Activated CD4-positive, alpha-beta memory T cell treated with anti-CD3 and anti-CD28 coated beads for 36 hours (primary cell): ENCODE measurements at regions not wholly inside any gene's neighbourhood (a gene's known extent, or its start where the extent isn't known, plus 50 kb on each side); places are given as distances from the start of the nearest gene placed in this dataset.

ENCODE experiments used
- CTCF ChIA-PET: fragments of 350-600 bp; sonication (Branson Sonifier 250); formaldehyde crosslinking; loops from one replicate; lab custom pipeline; 2021; ENCODE audit warnings: antibody characterized with exemption, inconsistent platforms; lab: Charles Lee
- POLR2A ChIA-PET: fragments of 350-600 bp; sonication (Branson Sonifier 250); formaldehyde crosslinking; loops from one replicate; lab custom pipeline; 2021; ENCODE audit warnings: antibody characterized with exemption; lab: Charles Lee
- DNase-seq: peaks from one replicate; pipeline ENCODE4 v3.0.0-alpha.2; 2020
- H3K27ac Mint-ChIP-seq: one replicate; pipeline ENCODE4 v1.8.0; 2021; ENCODE audit warnings: mixed read lengths
- H3K27me3 Mint-ChIP-seq: one replicate; pipeline ENCODE4 v1.8.0; 2021; ENCODE audit warnings: mixed read lengths
- H3K36me3 Mint-ChIP-seq: one replicate; pipeline ENCODE4 v1.8.0; 2021; ENCODE audit warnings: mixed read lengths
- H3K4me1 Mint-ChIP-seq: one replicate; pipeline ENCODE4 v1.8.0; 2021; ENCODE audit warnings: low read depth, mixed read lengths
- H3K4me3 Mint-ChIP-seq: one replicate; pipeline ENCODE4 v1.8.0; 2021; ENCODE audit warnings: mild to moderate bottlenecking, mixed read lengths
- H3K9me3 Mint-ChIP-seq: one replicate; pipeline ENCODE4 v1.8.0; 2021; ENCODE audit warnings: mixed read lengths
- intact Hi-C: fragments of 100-400 bp; cut with micrococcal nuclease; formaldehyde crosslinking; loops from one replicate; pipeline ENCODE4 v1.15.1; 2023

- Mint-ChIP-seq H3K9me3 (no peaks in the 10 kb centered on the region), H3K27me3 (no peaks in the 10 kb centered on the region), H3K36me3 (no peaks in the 10 kb centered on the region), H3K27ac (no peak overlapping the region), H3K4me1 (no peaks in the 10 kb centered on the region), H3K4me3 (no peak overlapping the region)
- ChIA-PET POLR2A (no interaction called here), CTCF (interaction anchor here (1.7 kb wide), 1 partner anchor 11 kb away, joined by 7 read pairs; no protein-coding TSS in a partner anchor)
- DNase-seq: no peak
- intact Hi-C loops: no loop called here
Measured at GRCh38 chr7:11221984-11222383, 248.3 kb downstream of the PHF14 start.

- H3K4me1 Mint-ChIP-seq: peaks cover 2% of the 10 kb centered on the region
- no peak overlapping the region for H3K27ac Mint-ChIP-seq
- H3K36me3 Mint-ChIP-seq: no peaks in the 10 kb centered on the region
- no peak for DNase-seq
- intact Hi-C loops: no loop called here
- H3K4me3 Mint-ChIP-seq: no peak overlapping the region
- H3K9me3 Mint-ChIP-seq: no peaks in the 10 kb centered on the region
- H3K27me3 Mint-ChIP-seq: peaks cover 2% of the 10 kb centered on the region
- POLR2A ChIA-PET: no interaction called here
- CTCF ChIA-PET: interaction anchor here (1.0 kb wide), 1 partner anchor 11 kb away, joined by 3 read pairs; no protein-coding TSS in a partner anchor
Measured at GRCh38 chr7:11224535-11224934, 250.9 kb downstream of the PHF14 start.

- DNase-seq: no peak
- peaks cover 2% of the 10 kb centered on the region for H3K27me3 Mint-ChIP-seq
- POLR2A ChIA-PET: interaction anchor here (0.6 kb wide), 1 partner anchor 416 kb away, joined by 3 read pairs; no protein-coding TSS in a partner anchor
- CTCF ChIA-PET: interaction anchor here (0.7 to 2.7 kb wide), 2 partner anchors 14 to 17 kb away, joined by 3 to 8 read pairs; no protein-coding TSS in a partner anchor
- no peak overlapping the region for H3K4me3 Mint-ChIP-seq
- peaks cover 2% of the 10 kb centered on the region for H3K4me1 Mint-ChIP-seq
- no peaks in the 10 kb centered on the region for H3K9me3 Mint-ChIP-seq
- intact Hi-C loops: no loop called here
- H3K27ac Mint-ChIP-seq: no peak overlapping the region
- no peaks in the 10 kb centered on the region for H3K36me3 Mint-ChIP-seq
Measured at GRCh38 chr7:11228515-11228914, 254.8 kb downstream of the PHF14 start.

GRCh38 chr7:11231190-11231589 lies 257.5 kb downstream of the PHF14 start:
- H3K4me1 Mint-ChIP-seq: peaks cover 2% of the 10 kb centered on the region
- peaks cover 2% of the 10 kb centered on the region for H3K27me3 Mint-ChIP-seq
- H3K36me3 Mint-ChIP-seq: no peaks in the 10 kb centered on the region
- CTCF ChIA-PET: no interaction called here
- POLR2A ChIA-PET: no interaction called here
- no peak overlapping the region for H3K27ac Mint-ChIP-seq
- H3K9me3 Mint-ChIP-seq: no peaks in the 10 kb centered on the region
- intact Hi-C loops: no loop called here
- H3K4me3 Mint-ChIP-seq: no peak overlapping the region
- DNase-seq: no peak

- Mint-ChIP-seq H3K27ac (no peak overlapping the region), H3K4me1 (peaks cover 2% of the 10 kb centered on the region), H3K9me3 (no peaks in the 10 kb centered on the region), H3K27me3 (peaks cover 2% of the 10 kb centered on the region), H3K4me3 (no peak overlapping the region), H3K36me3 (no peaks in the 10 kb centered on the region)
- CTCF ChIA-PET: no interaction called here
- intact Hi-C loops: no loop called here
- DNase-seq: no peak
- POLR2A ChIA-PET: no interaction called here
Measured at GRCh38 chr7:11232462-11232861, 258.8 kb downstream of the PHF14 start.

GRCh38 chr7:11233871-11234270 lies 260.2 kb downstream of the PHF14 start:
- no peak overlapping the region for H3K27ac Mint-ChIP-seq
- ChIA-PET POLR2A (no interaction called here), CTCF (no interaction called here)
- intact Hi-C loops: no loop called here
- no peaks in the 10 kb centered on the region for H3K4me1 Mint-ChIP-seq
- H3K27me3 Mint-ChIP-seq: no peaks in the 10 kb centered on the region
- DNase-seq: no peak
- H3K9me3 Mint-ChIP-seq: no peaks in the 10 kb centered on the region
- H3K36me3 Mint-ChIP-seq: no peaks in the 10 kb centered on the region
- H3K4me3 Mint-ChIP-seq: no peak overlapping the region

GRCh38 chr7:11235491-11235890 lies 261.8 kb downstream of the PHF14 start:
- Mint-ChIP-seq H3K4me3 (no peak overlapping the region), H3K9me3 (no peaks in the 10 kb centered on the region), H3K4me1 (no peaks in the 10 kb centered on the region), H3K27me3 (no peaks in the 10 kb centered on the region), H3K36me3 (no peaks in the 10 kb centered on the region), H3K27ac (no peak overlapping the region)
- intact Hi-C loops: no loop called here
- ChIA-PET POLR2A (no interaction called here), CTCF (no interaction called here)
- no peak for DNase-seq

- ChIA-PET POLR2A (no interaction called here), CTCF (interaction anchor here (0.6 kb wide), 1 partner anchor 23 kb away, joined by 3 read pairs; no protein-coding TSS in a partner anchor)
- no peak overlapping the region for H3K27ac Mint-ChIP-seq
- H3K9me3 Mint-ChIP-seq: no peaks in the 10 kb centered on the region
- intact Hi-C loops: no loop called here
- no peak overlapping the region for H3K4me3 Mint-ChIP-seq
- no peaks in the 10 kb centered on the region for H3K36me3 Mint-ChIP-seq
- no peaks in the 10 kb centered on the region for H3K4me1 Mint-ChIP-seq
- no peaks in the 10 kb centered on the region for H3K27me3 Mint-ChIP-seq
- DNase-seq: no peak
Measured at GRCh38 chr7:11236680-11237079, 263.0 kb downstream of the PHF14 start.

GRCh38 chr7:11237742-11238141 lies 264.1 kb downstream of the PHF14 start:
- intact Hi-C loops: no loop called here
- H3K4me3 Mint-ChIP-seq: no peak overlapping the region
- no peaks in the 10 kb centered on the region for H3K36me3 Mint-ChIP-seq
- H3K27me3 Mint-ChIP-seq: no peaks in the 10 kb centered on the region
- DNase-seq: no peak
- H3K27ac Mint-ChIP-seq: no peak overlapping the region
- CTCF ChIA-PET: no interaction called here
- H3K4me1 Mint-ChIP-seq: no peaks in the 10 kb centered on the region
- no peaks in the 10 kb centered on the region for H3K9me3 Mint-ChIP-seq
- POLR2A ChIA-PET: no interaction called here

GRCh38 chr7:11239316-11239715 lies 265.6 kb downstream of the PHF14 start:
- H3K4me3 Mint-ChIP-seq: no peak overlapping the region
- no peaks in the 10 kb centered on the region for H3K27me3 Mint-ChIP-seq
- H3K4me1 Mint-ChIP-seq: no peaks in the 10 kb centered on the region
- H3K27ac Mint-ChIP-seq: no peak overlapping the region
- CTCF ChIA-PET: no interaction called here
- H3K9me3 Mint-ChIP-seq: no peaks in the 10 kb centered on the region
- intact Hi-C loops: no loop called here
- H3K36me3 Mint-ChIP-seq: no peaks in the 10 kb centered on the region
- DNase-seq: no peak
- POLR2A ChIA-PET: no interaction called here

GRCh38 chr7:11243739-11244138 lies 270.1 kb downstream of the PHF14 start:
- no peak overlapping the region for H3K27ac Mint-ChIP-seq
- H3K36me3 Mint-ChIP-seq: no peaks in the 10 kb centered on the region
- intact Hi-C loops: no loop called here
- H3K4me3 Mint-ChIP-seq: no peak overlapping the region
- no peaks in the 10 kb centered on the region for H3K9me3 Mint-ChIP-seq
- POLR2A ChIA-PET: no interaction called here
- no peaks in the 10 kb centered on the region for H3K4me1 Mint-ChIP-seq
- no peak for DNase-seq
- CTCF ChIA-PET: no interaction called here
- H3K27me3 Mint-ChIP-seq: peaks cover 4% of the 10 kb centered on the region

- Mint-ChIP-seq H3K9me3 (no peaks in the 10 kb centered on the region), H3K4me3 (no peak overlapping the region), H3K4me1 (no peaks in the 10 kb centered on the region), H3K27ac (no peak overlapping the region), H3K27me3 (peaks cover 4% of the 10 kb centered on the region), H3K36me3 (no peaks in the 10 kb centered on the region)
- ChIA-PET CTCF (no interaction called here), POLR2A (no interaction called here)
- intact Hi-C loops: no loop called here
- no peak for DNase-seq
Measured at GRCh38 chr7:11244149-11244548, 270.5 kb downstream of the PHF14 start.

GRCh38 chr7:11247545-11247944 lies 273.9 kb downstream of the PHF14 start:
- Mint-ChIP-seq H3K27ac (no peak overlapping the region), H3K27me3 (peaks cover 6% of the 10 kb centered on the region), H3K4me3 (no peak overlapping the region), H3K9me3 (no peaks in the 10 kb centered on the region), H3K4me1 (no peaks in the 10 kb centered on the region), H3K36me3 (no peaks in the 10 kb centered on the region)
- POLR2A ChIA-PET: no interaction called here
- DNase-seq: no peak
- intact Hi-C loops: no loop called here
- CTCF ChIA-PET: no interaction called here
